ENCODE measurements at regions not wholly inside any gene's neighbourhood (a gene's known extent, or its start where the extent isn't known, plus 50 kb on each side); places are given as distances from the start of the nearest gene placed in this dataset.

DNA sequence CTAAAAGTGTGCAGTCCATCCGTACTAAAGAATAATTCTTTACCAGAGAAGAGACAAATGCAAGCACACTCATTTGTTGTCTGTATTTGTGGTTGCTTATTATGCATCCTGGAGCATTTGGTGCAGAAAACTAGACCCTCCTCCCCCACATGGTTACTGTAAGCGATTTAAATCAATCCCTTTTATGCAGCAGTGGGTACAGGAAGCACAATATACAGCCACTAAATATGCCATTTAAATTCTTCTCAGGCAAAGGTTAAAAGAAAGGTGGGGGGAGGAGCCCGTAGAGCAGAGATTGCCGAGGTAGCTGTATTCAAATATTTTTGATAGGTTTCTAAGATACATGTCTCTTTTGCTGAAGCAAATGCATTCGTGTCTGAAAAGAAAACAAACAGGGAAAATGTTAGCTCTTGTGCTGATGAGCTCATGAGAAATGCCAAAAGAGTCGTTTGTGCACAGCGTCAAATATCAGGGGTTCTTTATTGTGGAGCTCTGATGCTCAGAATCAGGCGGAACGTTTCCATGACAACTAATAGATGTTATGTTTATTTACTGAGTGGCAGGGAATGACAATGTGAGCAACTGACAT is 131.3 kb upstream of the NPVF start:
- TF ChIP-seq, protein P1, sequence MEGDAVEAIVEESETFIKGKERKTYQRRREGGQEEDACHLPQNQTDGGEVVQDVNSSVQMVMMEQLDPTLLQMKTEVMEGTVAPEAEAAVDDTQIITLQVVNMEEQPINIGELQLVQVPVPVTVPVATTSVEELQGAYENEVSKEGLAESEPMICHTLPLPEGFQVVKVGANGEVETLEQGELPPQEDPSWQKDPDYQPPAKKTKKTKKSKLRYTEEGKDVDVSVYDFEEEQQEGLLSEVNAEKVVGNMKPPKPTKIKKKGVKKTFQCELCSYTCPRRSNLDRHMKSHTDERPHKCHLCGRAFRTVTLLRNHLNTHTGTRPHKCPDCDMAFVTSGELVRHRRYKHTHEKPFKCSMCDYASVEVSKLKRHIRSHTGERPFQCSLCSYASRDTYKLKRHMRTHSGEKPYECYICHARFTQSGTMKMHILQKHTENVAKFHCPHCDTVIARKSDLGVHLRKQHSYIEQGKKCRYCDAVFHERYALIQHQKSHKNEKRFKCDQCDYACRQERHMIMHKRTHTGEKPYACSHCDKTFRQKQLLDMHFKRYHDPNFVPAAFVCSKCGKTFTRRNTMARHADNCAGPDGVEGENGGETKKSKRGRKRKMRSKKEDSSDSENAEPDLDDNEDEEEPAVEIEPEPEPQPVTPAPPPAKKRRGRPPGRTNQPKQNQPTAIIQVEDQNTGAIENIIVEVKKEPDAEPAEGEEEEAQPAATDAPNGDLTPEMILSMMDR (IDR thresholded peaks at IDR 0.05; ENCODE audit: insufficient read depth, low read length) = no peak
- no peak for TF ChIP-seq SPI1 (IDR thresholded peaks at IDR 0.05; ENCODE audit: borderline replicate concordance, low read depth)
- no peak for TF ChIP-seq GABPA (IDR thresholded peaks at IDR 0.05; ENCODE audit: low read depth)

Measured in HL-60 (cell line).